ENCODE measurements at regions not wholly inside any gene's neighbourhood (a gene's known extent, or its start where the extent isn't known, plus 50 kb on each side); places are given as distances from the start of the nearest gene placed in this dataset.

DNA sequence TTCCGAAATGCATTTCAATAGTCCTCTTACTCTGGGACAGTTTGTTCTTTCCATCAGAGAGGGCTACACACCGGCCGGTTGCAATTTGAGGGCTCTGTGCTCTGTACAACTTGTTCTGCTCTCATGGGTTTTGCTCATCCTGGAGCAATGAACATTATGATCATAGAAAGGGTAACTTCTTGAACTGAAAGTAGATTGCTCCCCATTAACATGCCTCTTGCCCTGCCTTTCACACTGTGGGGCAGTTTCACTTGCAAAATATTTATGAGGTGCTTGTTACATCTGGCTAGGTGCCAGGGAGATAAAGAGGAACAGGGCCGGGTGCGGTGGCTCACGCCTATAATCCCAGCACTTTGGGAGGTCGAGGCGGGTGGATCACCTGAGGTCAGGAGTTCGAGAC lies 97.3 kb upstream of the MPP7 start:
- TF ChIP-seq GATA2 (IDR thresholded peaks at IDR 0.05; ENCODE audit: low read depth, low read length) (no peak), GATA3 (IDR thresholded peaks at IDR 0.05; ENCODE audit: low read depth, low read length) (no peak)

Data from SH-SY5Y (cell line).